Left ventricle myocardium inferior (tissue), 1 donor: ENCODE measurements at regions not wholly inside any gene's neighbourhood (a gene's known extent, or its start where the extent isn't known, plus 50 kb on each side); places are given as distances from the start of the nearest gene placed in this dataset.

Source experiments
- DNase-seq: peaks from one replicate; pipeline ENCODE4 v3.0.0-alpha.2; 2020
- H3K27ac ChIP-seq: fragments of 200-600 bp; replicated peaks from 2 replicates; pipeline ENCODE4 v1.8.0; 2021
- H3K27me3 ChIP-seq: fragments of 200-600 bp; 2 replicates; pipeline ENCODE4 v1.8.0; 2021; ENCODE audit warnings: low read depth
- H3K36me3 ChIP-seq: fragments of 200-600 bp; 2 replicates; pipeline ENCODE4 v1.8.0; 2021
- H3K4me1 ChIP-seq: fragments of 200-600 bp; 2 replicates; pipeline ENCODE4 v1.8.0; 2021
- H3K4me3 ChIP-seq: fragments of 200-600 bp; 2 replicates; pipeline ENCODE4 v1.8.0; 2021; ENCODE audit warnings: mild to moderate bottlenecking, moderate library complexity
- H3K9me3 ChIP-seq: fragments of 200-600 bp; replicated peaks from 2 replicates; pipeline ENCODE4 v1.8.0; 2021
- CTCF ChIP-seq: fragments of 200-600 bp; IDR thresholded peaks from 2 replicates; pipeline ENCODE4 v1.8.0; 2021; ENCODE audit warnings: antibody characterized with exemption, mild to moderate bottlenecking, borderline replicate concordance
- intact Hi-C: fragments of 100-400 bp; cut with micrococcal nuclease; formaldehyde crosslinking; loops from one replicate; pipeline ENCODE4 v1.11.0; 2022
- donor health status: DM: no; HTN: yes; CAD: no; lungs with severe emphysema.

GRCh38 chr7:113770146-113770738 is 148.6 kb downstream of the PPP1R3A start:
- Histone ChIP-seq H3K27me3 (no peaks in the 10 kb centered on the region), H3K36me3 (no peaks in the 10 kb centered on the region), H3K4me1 (peaks cover 25% of the 10 kb centered on the region), H3K9me3 (no peaks in the 10 kb centered on the region), H3K4me3 (no peak overlapping the region), H3K27ac (no peak overlapping the region)
- no peak for DNase-seq
- intact Hi-C loops = no loop called here
- TF ChIP-seq CTCF = no peak

- H3K27ac ChIP-seq = no peak overlapping the region
Observed at GRCh38 chr7:113768387-113768786, 150.4 kb downstream of the PPP1R3A start.

GRCh38 chr7:113764401-113765035 is 154.3 kb downstream of the PPP1R3A start:
- DNase-seq = no peak
- intact Hi-C loops = no loop called here
- H3K36me3 ChIP-seq = no peaks in the 10 kb centered on the region
- peaks cover 11% of the 10 kb centered on the region for H3K4me1 ChIP-seq
- H3K27ac ChIP-seq = no peak overlapping the region
- no peaks in the 10 kb centered on the region for H3K27me3 ChIP-seq
- no peak for TF ChIP-seq CTCF
- no peaks in the 10 kb centered on the region for H3K9me3 ChIP-seq
- H3K4me3 ChIP-seq = no peak overlapping the region

More at GRCh38 chr7:113768387-113768786, 150.4 kb downstream of the PPP1R3A start:
- intact Hi-C loops = no loop called here
- H3K27me3 ChIP-seq = no peaks in the 10 kb centered on the region
- H3K4me1 ChIP-seq = peaks cover 11% of the 10 kb centered on the region
- H3K9me3 ChIP-seq = no peaks in the 10 kb centered on the region
- H3K36me3 ChIP-seq = no peaks in the 10 kb centered on the region
- H3K4me3 ChIP-seq = no peak overlapping the region
- no peak for DNase-seq
- TF ChIP-seq CTCF = no peak

- Histone ChIP-seq H3K4me1 (peaks cover 3% of the 10 kb centered on the region), H3K27ac (no peak overlapping the region), H3K4me3 (no peak overlapping the region), H3K27me3 (no peaks in the 10 kb centered on the region), H3K36me3 (no peaks in the 10 kb centered on the region), H3K9me3 (peaks cover 2% of the 10 kb centered on the region)
- no peak for DNase-seq
- TF ChIP-seq CTCF = no peak
- intact Hi-C loops = no loop called here
Observed at GRCh38 chr7:113763226-113763625, 155.6 kb downstream of the PPP1R3A start.

GRCh38 chr7:113756250-113756649 is 162.6 kb downstream of the PPP1R3A start:
- Histone ChIP-seq H3K27ac (no peak overlapping the region), H3K4me3 (no peak overlapping the region), H3K9me3 (peaks cover 2% of the 10 kb centered on the region), H3K27me3 (no peaks in the 10 kb centered on the region), H3K4me1 (no peaks in the 10 kb centered on the region), H3K36me3 (no peaks in the 10 kb centered on the region)
- intact Hi-C loops = no loop called here
- TF ChIP-seq CTCF = no peak
- DNase-seq = no peak
